Neuronal stem cell (in vitro differentiated cells): ENCODE measurements at regions not wholly inside any gene's neighbourhood (a gene's known extent, or its start where the extent isn't known, plus 50 kb on each side); places are given as distances from the start of the nearest gene placed in this dataset.

Experiments used
- DNase-seq: peaks from one replicate; pipeline ENCODE4 v3.0.0-alpha.2; 2013; ENCODE audit warnings: low spot score
- H2AFZ ChIP-seq: one replicate; pipeline ENCODE4 v1.6.1; 2013; ENCODE audit warnings: mild to moderate bottlenecking, low read length, inconsistent platforms
- H2AK5ac ChIP-seq: 2 replicates; pipeline ENCODE4 v1.6.1; 2013; ENCODE audit warnings: low read depth, mild to moderate bottlenecking, inconsistent platforms, low read length, moderate library complexity, mixed read lengths
- H2BK120ac ChIP-seq: 2 replicates; pipeline ENCODE4 v1.6.1; 2013; ENCODE audit warnings: low read depth, mild to moderate bottlenecking, inconsistent platforms, low read length, moderate library complexity, mixed read lengths
- H2BK12ac ChIP-seq: one replicate; pipeline ENCODE4 v1.6.1; 2013; ENCODE audit warnings: low read length, inconsistent platforms
- H2BK15ac ChIP-seq: 2 replicates; pipeline ENCODE4 v1.6.1; 2013; ENCODE audit warnings: mild to moderate bottlenecking, low read length, inconsistent platforms, mixed read lengths
- H2BK5ac ChIP-seq: one replicate; pipeline ENCODE4 v1.6.1; 2013; ENCODE audit warnings: inconsistent platforms, mild to moderate bottlenecking, low read length, moderate library complexity
- H3K14ac ChIP-seq: one replicate; pipeline ENCODE4 v1.6.1; 2013; ENCODE audit warnings: low read length, inconsistent platforms
- H3K18ac ChIP-seq: 2 replicates; pipeline ENCODE4 v1.6.1; 2013; ENCODE audit warnings: low read length, inconsistent platforms
- H3K23ac ChIP-seq: 2 replicates; pipeline ENCODE4 v1.6.1; 2013; ENCODE audit warnings: low read depth, mild to moderate bottlenecking, mixed read lengths, low read length, inconsistent platforms; ENCODE audit not compliant: poor library complexity
- H3K27ac ChIP-seq: replicated peaks from 3 replicates; pipeline ENCODE4 v1.5.1; 2013; ENCODE audit warnings: low read length, inconsistent platforms
- H3K27me3 ChIP-seq, 3 experiments: 2 replicates each; pipeline ENCODE4 v1.6.1; 2013; ENCODE audit warnings: low read length in 3 of 3, mild to moderate bottlenecking in 2 of 3, inconsistent platforms in 1 of 3, low read depth in 1 of 3, mixed read lengths in 1 of 3, moderate library complexity in 1 of 3; ENCODE audit not compliant: control insufficient read depth in 3 of 3, insufficient read depth in 3 of 3
- H3K36me3 ChIP-seq, 2 donors: replicated peaks in 1 of 2; 2 replicates each; pipeline ENCODE4 v1.6.1; 2013; ENCODE audit warnings: low read length in 2 of 2; ENCODE audit not compliant: control insufficient read depth in 2 of 2, insufficient read depth in 2 of 2
- H3K4ac ChIP-seq: 2 replicates; pipeline ENCODE4 v1.6.1; 2013; ENCODE audit warnings: inconsistent platforms, mild to moderate bottlenecking, low read length, moderate library complexity
- H3K4me1 ChIP-seq, 2 donors: 1 replicate in 1 of 2; 2 replicates in 1 of 2; pipeline ENCODE4 v1.6.1; 2013; ENCODE audit warnings: low read length in 2 of 2, low read depth in 1 of 2; ENCODE audit not compliant: control insufficient read depth in 2 of 2, insufficient read depth in 1 of 2
- H3K4me2 ChIP-seq: one replicate; pipeline ENCODE4 v1.6.1; 2013; ENCODE audit warnings: mild to moderate bottlenecking, low read length, inconsistent platforms; ENCODE audit not compliant: insufficient read depth, poor library complexity, severe bottlenecking
- H3K4me3 ChIP-seq, 2 donors: 2 replicates each; pipeline ENCODE4 v1.5.1; 2013; ENCODE audit warnings: low read length in 2 of 2, mild to moderate bottlenecking in 2 of 2, inconsistent platforms in 1 of 2, moderate library complexity in 1 of 2
- H3K79me1 ChIP-seq: one replicate; pipeline ENCODE4 v1.6.1; 2013; ENCODE audit warnings: low read depth, mild to moderate bottlenecking, inconsistent platforms, low read length, moderate library complexity
- H3K9ac ChIP-seq: one replicate; pipeline ENCODE4 v1.6.1; 2013; ENCODE audit warnings: mild to moderate bottlenecking, low read depth, low read length, inconsistent platforms; ENCODE audit not compliant: poor library complexity
- H3K9me3 ChIP-seq, 2 donors: replicated peaks in 1 of 2; 2 replicates each; pipeline versions ENCODE3 to v1.6.1; 2013; ENCODE audit warnings: low read length in 2 of 2, mild to moderate bottlenecking in 2 of 2, inconsistent platforms in 1 of 2, low read depth in 1 of 2, mixed read lengths in 1 of 2, moderate library complexity in 1 of 2; ENCODE audit not compliant: control insufficient read depth in 2 of 2, insufficient read depth in 1 of 2
- H4K8ac ChIP-seq: one replicate; pipeline ENCODE4 v1.6.1; 2013; ENCODE audit warnings: low read depth, mild to moderate bottlenecking, inconsistent platforms, low read length, moderate library complexity
- H4K91ac ChIP-seq: one replicate; pipeline ENCODE4 v1.6.1; 2013; ENCODE audit warnings: low read length, low read depth, mild to moderate bottlenecking, inconsistent platforms; ENCODE audit not compliant: poor library complexity
- WGBS, 2 donors: extraction: QIAGEN DNeasy Blood & Tissue Kit; methylation state at CpG; one replicate each; pipeline ENCODE4 v1.1.7; 2013; ENCODE audit warnings: missing lambda C conversion rate in 2 of 2, mixed read lengths in 1 of 2; ENCODE audit not compliant: insufficient read length in 2 of 2, insufficient replicate concordance in 1 of 2; ENCODE audit errors: extremely low coverage in 2 of 2; 5-methylcytosine and 5-hydroxymethylcytosine counted together

DNA sequence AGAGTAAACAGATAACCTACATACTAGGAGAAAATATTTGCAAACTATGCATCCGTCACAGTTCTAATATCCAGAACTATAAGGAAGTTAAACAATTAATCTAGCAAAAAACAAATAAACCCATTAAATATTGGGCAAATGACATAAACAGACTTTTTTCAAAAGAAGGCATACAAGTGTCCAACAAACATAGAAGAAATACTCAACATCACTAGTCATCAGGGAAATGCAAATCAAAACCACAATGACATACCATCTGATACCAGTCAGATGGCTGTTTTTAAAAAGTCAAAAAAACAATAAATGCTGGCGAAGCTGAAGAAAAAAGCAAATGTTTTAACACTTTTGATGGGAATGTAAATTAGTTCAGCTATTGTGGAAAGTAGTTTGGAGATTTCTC is 1117.7 kb upstream of the MAP3K7 start:
- no peak overlapping the region for H3K9ac ChIP-seq
- H4K91ac ChIP-seq = no peak overlapping the region
- no peaks in the 10 kb centered on the region for H3K4me1 ChIP-seq
- no peak overlapping the region for H2BK120ac ChIP-seq
- no peak overlapping the region for H3K4me2 ChIP-seq
- no peaks in the 10 kb centered on the region for H3K79me1 ChIP-seq
- no peak for DNase-seq
- no CpG with 5 or more reads among the region's 2 CpGs for WGBS, 2 donors
- H2AFZ ChIP-seq = no peak overlapping the region
- no peak overlapping the region for H3K4me3 ChIP-seq
- no peak overlapping the region for H3K23ac ChIP-seq
- H3K36me3 ChIP-seq = no peaks in the 10 kb centered on the region
- no peak overlapping the region for H2BK5ac ChIP-seq
- no peak overlapping the region for H3K4ac ChIP-seq
- no peak overlapping the region for H2BK15ac ChIP-seq
- H4K8ac ChIP-seq = no peak overlapping the region
- H3K9me3 ChIP-seq = peaks cover 0 to 1% of the 10 kb centered on the region in 2 donors
- H3K27me3 ChIP-seq = no peaks in the 10 kb centered on the region
- no peak overlapping the region for H3K18ac ChIP-seq
- H3K14ac ChIP-seq = no peak overlapping the region
- H2AK5ac ChIP-seq = no peak overlapping the region
- no peak overlapping the region for H2BK12ac ChIP-seq
- no peak overlapping the region for H3K27ac ChIP-seq

DNA sequence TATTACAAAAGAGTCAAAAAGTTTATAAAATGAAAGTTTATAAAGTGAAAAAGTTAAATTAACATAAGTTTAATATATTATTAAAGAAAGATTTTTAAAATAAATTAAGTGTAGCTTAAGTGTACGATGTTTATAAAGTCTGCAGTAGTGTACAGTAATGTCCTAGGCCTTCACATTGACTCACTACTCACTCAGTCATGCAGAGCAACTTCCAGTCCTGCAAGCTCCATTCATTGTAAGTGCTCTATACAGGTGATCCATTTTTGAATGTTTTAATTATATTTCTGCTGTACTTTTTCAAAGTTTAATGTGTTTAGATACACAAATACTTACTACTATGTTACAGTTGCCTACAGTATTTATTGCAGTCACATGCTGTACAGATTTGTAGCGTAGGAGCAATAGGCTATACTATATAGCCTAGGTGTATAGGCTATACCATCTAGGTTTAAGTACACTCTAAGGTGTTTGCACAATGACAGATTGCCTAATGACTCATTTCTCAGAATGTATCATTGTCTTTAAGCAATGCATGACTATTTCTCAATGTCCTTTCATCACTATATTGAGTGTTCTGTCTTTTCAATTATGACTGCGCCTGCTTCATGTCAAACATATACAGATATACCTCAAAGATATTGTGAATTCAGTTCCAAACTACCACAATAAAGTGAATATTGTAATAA is 1110.3 kb upstream of the MAP3K7 start:
- no peak overlapping the region for H2BK12ac ChIP-seq
- H2BK120ac ChIP-seq = no peak overlapping the region
- no peak overlapping the region for H3K4me3 ChIP-seq
- H4K91ac ChIP-seq = no peak overlapping the region
- H3K36me3 ChIP-seq = no peaks in the 10 kb centered on the region
- H2AK5ac ChIP-seq = no peak overlapping the region
- H3K14ac ChIP-seq = no peak overlapping the region
- H2BK5ac ChIP-seq = no peak overlapping the region
- no peak overlapping the region for H3K4ac ChIP-seq
- H2AFZ ChIP-seq = no peak overlapping the region
- H3K79me1 ChIP-seq = no peaks in the 10 kb centered on the region
- no peak overlapping the region for H2BK15ac ChIP-seq
- no peak overlapping the region for H3K9ac ChIP-seq
- H3K18ac ChIP-seq = no peak overlapping the region
- no peaks in the 10 kb centered on the region for H3K27me3 ChIP-seq
- no CpG with 5 or more reads among the region's 3 CpGs for WGBS, 2 donors
- H3K4me2 ChIP-seq = no peak overlapping the region
- no peak overlapping the region for H4K8ac ChIP-seq
- no peak for DNase-seq
- no peak overlapping the region for H3K27ac ChIP-seq
- H3K4me1 ChIP-seq = no peaks in the 10 kb centered on the region
- peaks cover 0 to 1% of the 10 kb centered on the region in 2 donors for H3K9me3 ChIP-seq
- no peak overlapping the region for H3K23ac ChIP-seq

DNA sequence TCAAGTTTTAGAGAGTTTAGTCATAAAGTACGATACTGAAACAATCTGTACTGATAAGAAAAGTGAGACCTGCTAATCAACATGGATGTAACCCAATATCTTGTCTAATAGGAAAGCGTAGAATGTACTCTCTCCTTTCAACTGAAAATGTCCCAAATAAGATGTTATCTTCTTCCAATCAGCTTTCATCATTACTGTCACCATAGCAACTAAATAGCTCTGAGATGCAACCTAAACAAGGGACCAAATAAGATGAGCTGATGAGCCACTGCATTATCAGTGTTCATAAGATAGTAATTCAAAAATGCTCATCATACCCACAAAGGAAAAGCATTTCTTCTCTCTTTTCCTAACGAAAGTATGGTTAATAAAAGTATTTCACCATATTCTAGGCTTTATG is 1108.3 kb upstream of the MAP3K7 start:
- Histone ChIP-seq H2AFZ (no peak overlapping the region), H3K23ac (no peak overlapping the region), H2BK12ac (no peak overlapping the region), H3K18ac (no peak overlapping the region), H3K4me1 (peaks cover 0 to 1% of the 10 kb centered on the region in 2 donors), H2AK5ac (no peak overlapping the region), H3K36me3 (no peaks in the 10 kb centered on the region), H2BK5ac (no peak overlapping the region), H3K14ac (no peak overlapping the region), H3K9ac (no peak overlapping the region), H3K4ac (no peak overlapping the region), H3K4me3 (no peak overlapping the region), H3K27ac (no peak overlapping the region), H3K4me2 (no peak overlapping the region), H4K91ac (no peak overlapping the region), H3K79me1 (no peaks in the 10 kb centered on the region), H2BK120ac (no peak overlapping the region), H3K27me3 (no peaks in the 10 kb centered on the region), H3K9me3 (peaks cover 0 to under 1% of the 10 kb centered on the region in 2 donors), H2BK15ac (no peak overlapping the region), H4K8ac (no peak overlapping the region)
- no CpG with 5 or more reads among the region's 3 CpGs for WGBS, 2 donors
- no peak for DNase-seq

GRCh38 chr6:91694016-91694654 is 1107.3 kb upstream of the MAP3K7 start:
- no peak for DNase-seq
- H3K9me3 ChIP-seq = no peaks in the 10 kb centered on the region
- H2BK15ac ChIP-seq = no peak overlapping the region
- H3K14ac ChIP-seq = no peak overlapping the region
- no peaks in the 10 kb centered on the region for H3K79me1 ChIP-seq
- no peak overlapping the region for H2AK5ac ChIP-seq
- H2BK12ac ChIP-seq = no peak overlapping the region
- H4K91ac ChIP-seq = no peak overlapping the region
- no peak overlapping the region for H3K4me3 ChIP-seq
- H3K9ac ChIP-seq = no peak overlapping the region
- H2BK120ac ChIP-seq = no peak overlapping the region
- H3K18ac ChIP-seq = no peak overlapping the region
- peaks cover 0 to 1% of the 10 kb centered on the region in 2 donors for H3K4me1 ChIP-seq
- no peak overlapping the region for H4K8ac ChIP-seq
- WGBS, 2 donors = no CpG with 5 or more reads among the region's 6 CpGs
- no peak overlapping the region for H2BK5ac ChIP-seq
- H3K4me2 ChIP-seq = no peak overlapping the region
- H2AFZ ChIP-seq = no peak overlapping the region
- no peak overlapping the region for H3K4ac ChIP-seq
- no peak overlapping the region for H3K27ac ChIP-seq
- H3K27me3 ChIP-seq = no peaks in the 10 kb centered on the region
- H3K36me3 ChIP-seq = no peaks in the 10 kb centered on the region
- H3K23ac ChIP-seq = no peak overlapping the region
